CD14-positive monocyte (primary cell): ENCODE measurements at regions not wholly inside any gene's neighbourhood (a gene's known extent, or its start where the extent isn't known, plus 50 kb on each side); places are given as distances from the start of the nearest gene placed in this dataset.

Experiments used
- DNase-seq, 3 donors: peaks; one replicate each; pipeline ENCODE4 v3.0.0-alpha.2; 2011 to 2022
- H2AFZ ChIP-seq: 2 replicates; pipeline ENCODE4 v1.6.0; 2012; ENCODE audit warnings: mild to moderate bottlenecking, low read depth, low read length, inconsistent platforms; ENCODE audit not compliant: insufficient read depth, poor library complexity, severe bottlenecking
- H3K27ac ChIP-seq, 2 donors: 1 replicate in 1 of 2; 2 replicates in 1 of 2; pipeline ENCODE4 v1.5.1; 2012 to 2013; ENCODE audit warnings: low read length in 2 of 2, control low read depth in 1 of 2, inconsistent platforms in 1 of 2, low read depth in 1 of 2, mild to moderate bottlenecking in 1 of 2
- H3K27me3 ChIP-seq, 2 donors: one replicate each; pipeline versions ENCODE4 v1.6.0 to v1.6.1; 2011 to 2013; ENCODE audit warnings: low read length in 2 of 2; ENCODE audit not compliant: control insufficient read depth in 2 of 2, insufficient read depth in 2 of 2
- H3K36me3 ChIP-seq, 2 donors: replicated peaks in 1 of 2; 1 replicate in 1 of 2; 2 replicates in 1 of 2; pipeline versions ENCODE4 v1.5.1 to v1.6.1; 2012 to 2013; ENCODE audit warnings: low read length in 2 of 2, control low read depth in 1 of 2, inconsistent platforms in 1 of 2, mild to moderate bottlenecking in 1 of 2; ENCODE audit not compliant: insufficient read depth in 2 of 2, control insufficient read depth in 1 of 2
- H3K4me1 ChIP-seq, 2 donors: 1 replicate in 1 of 2; 2 replicates in 1 of 2; pipeline versions ENCODE4 v1.5.1 to v1.6.1; 2012 to 2013; ENCODE audit warnings: low read length in 2 of 2, control low read depth in 1 of 2, inconsistent platforms in 1 of 2, mild to moderate bottlenecking in 1 of 2, moderate library complexity in 1 of 2; ENCODE audit not compliant: insufficient read depth in 2 of 2, control insufficient read depth in 1 of 2
- H3K4me2 ChIP-seq: replicated peaks from 2 replicates; pipeline ENCODE3; 2012; ENCODE audit warnings: low read length, moderate library complexity, mild to moderate bottlenecking; ENCODE audit not compliant: poor library complexity, severe bottlenecking; ENCODE audit errors: extremely low read depth
- H3K4me3 ChIP-seq, 3 experiments: fragments of 200-600 bp in 1 of 3; sonication (generic) in 1 of 3; replicated peaks in 1 of 3; 1 replicate in 2 of 3; 2 replicates in 1 of 3; pipeline ENCODE4 v1.5.1; 2011 to 2013; ENCODE audit warnings: low read length in 3 of 3, mild to moderate bottlenecking in 3 of 3, control low read depth in 2 of 3, low read depth in 2 of 3, inconsistent platforms in 1 of 3, moderate library complexity in 1 of 3
- H3K79me2 ChIP-seq: 2 replicates; pipeline ENCODE4 v1.6.0; 2012; ENCODE audit warnings: mild to moderate bottlenecking, control low read depth, inconsistent platforms, low read length, moderate library complexity; ENCODE audit not compliant: insufficient read depth
- H3K9ac ChIP-seq: 2 replicates; pipeline ENCODE4 v1.6.0; 2017; ENCODE audit warnings: low read length, mild to moderate bottlenecking; ENCODE audit not compliant: insufficient read depth, poor library complexity, severe bottlenecking
- H3K9me3 ChIP-seq, 2 donors: replicated peaks in 1 of 2; 1 replicate in 1 of 2; 2 replicates in 1 of 2; pipeline versions ENCODE4 v1.5.1 to v1.6.1; 2012 to 2013; ENCODE audit warnings: low read length in 2 of 2, control low read depth in 1 of 2; ENCODE audit not compliant: control insufficient read depth in 1 of 2, insufficient read depth in 1 of 2
- H4K20me1 ChIP-seq: 2 replicates; pipeline ENCODE4 v1.6.0; 2012; ENCODE audit warnings: mild to moderate bottlenecking, low read length, control low read depth, moderate library complexity; ENCODE audit not compliant: insufficient read depth
- H3K27ac Mint-ChIP-seq, 7 donors: one replicate each; pipeline ENCODE4 v1.8.0; 2020; ENCODE audit warnings: mild to moderate bottlenecking in 7 of 7, mixed read lengths in 7 of 7, moderate library complexity in 6 of 7, inconsistent platforms in 2 of 7
- H3K27me3 Mint-ChIP-seq, 3 donors: one replicate each; pipeline ENCODE4 v1.8.0; 2021 to 2022; ENCODE audit warnings: low read depth in 3 of 3, mild to moderate bottlenecking in 3 of 3, mixed read lengths in 3 of 3, moderate library complexity in 3 of 3, inconsistent platforms in 1 of 3
- H3K36me3 Mint-ChIP-seq, 2 donors: one replicate each; pipeline ENCODE4 v1.8.0; 2020; ENCODE audit warnings: mixed read lengths in 2 of 2, inconsistent platforms in 1 of 2, mild to moderate bottlenecking in 1 of 2
- H3K4me1 Mint-ChIP-seq: one replicate; pipeline ENCODE4 v1.8.0; 2020; ENCODE audit warnings: mild to moderate bottlenecking, mixed read lengths
- H3K4me3 Mint-ChIP-seq, 2 donors: one replicate each; pipeline ENCODE4 v1.8.0; 2020; ENCODE audit warnings: mild to moderate bottlenecking in 2 of 2, mixed read lengths in 2 of 2, moderate library complexity in 1 of 2
- H3K9me3 Mint-ChIP-seq, 7 donors: one replicate each; pipeline ENCODE4 v1.8.0; 2020 to 2022; ENCODE audit warnings: mixed read lengths in 7 of 7, mild to moderate bottlenecking in 6 of 7, moderate library complexity in 6 of 7, inconsistent platforms in 2 of 7
- CTCF ChIP-seq: fragments of 200-600 bp; IDR thresholded peaks from one replicate; pipeline ENCODE4 v1.8.0; 2022; ENCODE audit warnings: antibody characterized with exemption, mild to moderate bottlenecking
- WGBS: methylation state at CpG from one replicate; pipeline ENCODE4 v1.1.5; 2013; ENCODE audit warnings: missing lambda C conversion rate; ENCODE audit not compliant: insufficient coverage; 5-methylcytosine and 5-hydroxymethylcytosine counted together
- intact Hi-C, 2 donors: fragments of 100-400 bp; cut with micrococcal nuclease; formaldehyde crosslinking; loops; one replicate each; pipeline versions ENCODE4 v1.15.0 to v1.15.1; 2023

GRCh38 chr6:155595284-155595683 is 139.6 kb upstream of the NOX3 start:
- Mint-ChIP-seq H3K27ac (no peak overlapping the region), H3K27me3 (no peaks in the 10 kb centered on the region), H3K36me3 (no peaks in the 10 kb centered on the region), H3K4me3 (no peak overlapping the region), H3K4me1 (no peaks in the 10 kb centered on the region), H3K9me3 (peaks cover 0 to 13% (median 3%) of the 10 kb centered on the region in 7 donors)
- Histone ChIP-seq H4K20me1 (no peaks in the 10 kb centered on the region), H3K9me3 (peaks cover 0 to 4% of the 10 kb centered on the region in 2 donors), H3K36me3 (no peaks in the 10 kb centered on the region), H3K4me3 (no peak overlapping the region), H3K79me2 (no peaks in the 10 kb centered on the region), H3K9ac (no peak overlapping the region), H3K27me3 (no peaks in the 10 kb centered on the region), H2AFZ (no peak overlapping the region), H3K27ac (no peak overlapping the region), H3K4me1 (no peaks in the 10 kb centered on the region), H3K4me2 (no peak overlapping the region)
- DNase-seq: no peak
- intact Hi-C loops: no loop called here
- no peak for TF ChIP-seq CTCF

GRCh38 chr6:155591741-155592140 is 136.1 kb upstream of the NOX3 start:
- H3K9ac ChIP-seq: no peak overlapping the region
- H3K9me3 ChIP-seq: peaks cover 4% of the 10 kb centered on the region in 2 donors
- no peak overlapping the region for H2AFZ ChIP-seq
- H3K4me1 Mint-ChIP-seq: no peaks in the 10 kb centered on the region
- no peak overlapping the region for H3K27ac Mint-ChIP-seq
- no peaks in the 10 kb centered on the region for H3K36me3 ChIP-seq
- no peaks in the 10 kb centered on the region for H3K36me3 Mint-ChIP-seq
- intact Hi-C loops: no loop called here
- no peaks in the 10 kb centered on the region for H3K27me3 ChIP-seq
- H3K79me2 ChIP-seq: no peaks in the 10 kb centered on the region
- no peak overlapping the region for H3K4me3 Mint-ChIP-seq
- no peak for TF ChIP-seq CTCF
- no CpG with 5 or more reads among the region's 1 CpG for WGBS
- no peak overlapping the region for H3K27ac ChIP-seq
- DNase-seq: no peak
- no peak overlapping the region for H3K4me3 ChIP-seq
- no peak overlapping the region for H3K4me2 ChIP-seq
- H3K9me3 Mint-ChIP-seq: peaks cover 2 to 13% (median 3%) of the 10 kb centered on the region in 7 donors
- no peaks in the 10 kb centered on the region for H4K20me1 ChIP-seq
- H3K27me3 Mint-ChIP-seq: no peaks in the 10 kb centered on the region
- H3K4me1 ChIP-seq: no peaks in the 10 kb centered on the region
